ENCODE measurements at regions not wholly inside any gene's neighbourhood (a gene's known extent, or its start where the extent isn't known, plus 50 kb on each side); places are given as distances from the start of the nearest gene placed in this dataset.

DNA sequence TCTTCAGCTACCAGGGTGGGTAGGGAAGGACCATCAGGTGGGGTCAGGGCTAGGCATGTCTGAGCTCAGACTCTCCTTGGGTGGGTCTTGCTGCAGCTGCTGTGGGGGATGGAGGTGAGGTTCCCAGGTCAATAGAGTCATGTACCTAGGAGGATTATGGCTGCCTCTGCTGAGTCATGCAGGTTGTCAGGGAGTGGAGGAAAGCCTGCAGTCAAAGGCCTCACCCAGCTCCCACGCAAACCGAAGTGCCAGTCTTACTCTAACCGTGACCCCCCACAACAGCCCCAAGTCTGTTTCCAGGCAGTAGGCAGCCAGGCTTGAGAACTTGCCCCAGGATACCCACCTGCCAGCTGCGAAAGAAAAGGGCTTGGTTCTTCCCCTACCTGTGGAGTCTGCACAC is 113.6 kb upstream of the GALNT5 start:
- WGBS, 2 donors: 91 to 97% methylated on average over 4 of the region's 4 CpGs
- Histone ChIP-seq H3K36me3 (no peaks in the 10 kb centered on the region), H3K4me3 (no peak overlapping the region), H3K9me3 (no peaks in the 10 kb centered on the region), H3K4me1 (no peaks in the 10 kb centered on the region), H3K27ac (no peak overlapping the region), H3K27me3 (no peaks in the 10 kb centered on the region)
- TF ChIP-seq POLR2A (IDR thresholded peaks at IDR 0.05): no peak
- no peak for TF ChIP-seq EP300 (IDR thresholded peaks at IDR 0.05)
- TF ChIP-seq, protein P1, sequence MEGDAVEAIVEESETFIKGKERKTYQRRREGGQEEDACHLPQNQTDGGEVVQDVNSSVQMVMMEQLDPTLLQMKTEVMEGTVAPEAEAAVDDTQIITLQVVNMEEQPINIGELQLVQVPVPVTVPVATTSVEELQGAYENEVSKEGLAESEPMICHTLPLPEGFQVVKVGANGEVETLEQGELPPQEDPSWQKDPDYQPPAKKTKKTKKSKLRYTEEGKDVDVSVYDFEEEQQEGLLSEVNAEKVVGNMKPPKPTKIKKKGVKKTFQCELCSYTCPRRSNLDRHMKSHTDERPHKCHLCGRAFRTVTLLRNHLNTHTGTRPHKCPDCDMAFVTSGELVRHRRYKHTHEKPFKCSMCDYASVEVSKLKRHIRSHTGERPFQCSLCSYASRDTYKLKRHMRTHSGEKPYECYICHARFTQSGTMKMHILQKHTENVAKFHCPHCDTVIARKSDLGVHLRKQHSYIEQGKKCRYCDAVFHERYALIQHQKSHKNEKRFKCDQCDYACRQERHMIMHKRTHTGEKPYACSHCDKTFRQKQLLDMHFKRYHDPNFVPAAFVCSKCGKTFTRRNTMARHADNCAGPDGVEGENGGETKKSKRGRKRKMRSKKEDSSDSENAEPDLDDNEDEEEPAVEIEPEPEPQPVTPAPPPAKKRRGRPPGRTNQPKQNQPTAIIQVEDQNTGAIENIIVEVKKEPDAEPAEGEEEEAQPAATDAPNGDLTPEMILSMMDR (IDR thresholded peaks at IDR 0.05): no peak
- DNase-seq (ENCODE audit: low spot score in 2 of 2): no peak

DNA sequence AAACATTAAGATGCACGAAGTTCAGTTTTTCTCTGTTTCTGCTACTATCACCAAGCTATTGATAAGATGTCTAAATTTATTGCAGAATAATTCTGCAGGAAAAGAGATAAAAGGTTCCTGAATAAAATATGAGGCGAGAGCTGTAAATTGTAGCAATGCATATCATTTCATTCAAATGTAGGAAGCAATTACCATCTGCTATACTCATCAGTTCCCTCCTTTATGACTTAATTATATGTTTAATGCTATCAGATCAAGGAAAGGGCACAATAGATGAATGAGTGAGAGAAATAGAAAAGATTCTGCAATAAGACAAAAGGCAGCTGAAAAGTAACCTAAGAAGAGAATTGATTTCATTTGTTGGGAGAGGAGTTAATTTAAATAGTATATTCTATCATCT is 108.2 kb upstream of the GALNT5 start:
- 46 to 47% methylated on average over 2 of the region's 2 CpGs for WGBS, 2 donors
- Histone ChIP-seq H3K4me3 (no peak overlapping the region), H3K36me3 (no peaks in the 10 kb centered on the region), H3K9me3 (no peaks in the 10 kb centered on the region), H3K27me3 (no peaks in the 10 kb centered on the region), H3K4me1 (no peaks in the 10 kb centered on the region), H3K27ac (no peak overlapping the region)
- TF ChIP-seq EP300 (IDR thresholded peaks at IDR 0.05) (no peak), POLR2A (IDR thresholded peaks at IDR 0.05) (no peak)
- TF ChIP-seq, protein P1 (IDR thresholded peaks at IDR 0.05): no peak
- DNase-seq (ENCODE audit: low spot score in 2 of 2): no peak

DNA sequence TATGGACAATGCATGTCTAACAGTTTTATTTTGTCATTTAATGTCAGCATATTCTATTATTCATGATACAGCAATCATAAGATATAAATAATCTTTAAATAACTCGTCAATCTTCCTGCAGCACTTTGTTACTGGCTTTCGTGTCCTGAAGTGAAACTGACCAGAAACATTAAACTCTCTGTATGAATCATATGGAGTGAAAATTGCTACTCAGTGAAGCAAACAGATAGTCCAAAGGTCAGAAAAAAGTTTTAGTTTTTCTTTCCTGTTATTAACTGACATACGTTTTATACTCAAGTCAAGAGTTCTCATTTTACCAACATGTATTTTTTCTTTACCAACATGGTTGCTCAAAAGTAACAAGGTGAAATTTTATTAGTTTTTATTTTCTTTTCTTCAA is 106.8 kb upstream of the GALNT5 start:
- Histone ChIP-seq H3K36me3 (no peaks in the 10 kb centered on the region), H3K4me3 (no peak overlapping the region), H3K27ac (no peak overlapping the region), H3K27me3 (no peaks in the 10 kb centered on the region), H3K9me3 (no peaks in the 10 kb centered on the region), H3K4me1 (no peaks in the 10 kb centered on the region)
- no peak for DNase-seq (ENCODE audit: low spot score in 2 of 2)
- TF ChIP-seq POLR2A (IDR thresholded peaks at IDR 0.05) (no peak), EP300 (IDR thresholded peaks at IDR 0.05) (no peak)
- TF ChIP-seq, protein P1 (IDR thresholded peaks at IDR 0.05): no peak
- WGBS, 2 donors: 64 to 70% methylated on average over 3 of the region's 3 CpGs

DNA sequence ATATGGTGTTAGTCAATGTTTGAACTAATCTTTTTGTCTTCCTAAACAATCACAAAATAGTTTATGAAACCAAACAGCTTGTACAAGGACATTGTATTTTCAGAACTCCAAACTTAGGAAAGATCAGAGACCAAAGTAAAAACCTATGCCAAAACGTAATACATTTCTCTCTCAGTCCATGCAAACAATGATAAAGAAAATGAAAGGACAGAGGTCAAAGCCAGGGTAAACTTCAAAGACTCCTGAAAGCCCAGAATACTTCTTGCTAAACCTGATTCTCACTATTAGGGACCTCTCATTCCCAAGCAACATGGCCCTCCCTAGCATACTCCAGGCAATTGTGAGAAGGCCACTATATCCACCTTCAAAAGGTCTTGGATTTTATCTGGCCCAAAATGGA is 105.1 kb upstream of the GALNT5 start:
- DNase-seq (ENCODE audit: low spot score in 2 of 2): no peak
- Histone ChIP-seq H3K4me3 (no peak overlapping the region), H3K27ac (no peak overlapping the region), H3K4me1 (no peaks in the 10 kb centered on the region), H3K36me3 (no peaks in the 10 kb centered on the region), H3K27me3 (no peaks in the 10 kb centered on the region), H3K9me3 (no peaks in the 10 kb centered on the region)
- WGBS, 2 donors: 51 to 56% methylated on average over 1 of the region's 1 CpG
- TF ChIP-seq EP300 (IDR thresholded peaks at IDR 0.05): no peak
- no peak for TF ChIP-seq POLR2A (IDR thresholded peaks at IDR 0.05)
- TF ChIP-seq, protein P1 (IDR thresholded peaks at IDR 0.05): no peak

DNA sequence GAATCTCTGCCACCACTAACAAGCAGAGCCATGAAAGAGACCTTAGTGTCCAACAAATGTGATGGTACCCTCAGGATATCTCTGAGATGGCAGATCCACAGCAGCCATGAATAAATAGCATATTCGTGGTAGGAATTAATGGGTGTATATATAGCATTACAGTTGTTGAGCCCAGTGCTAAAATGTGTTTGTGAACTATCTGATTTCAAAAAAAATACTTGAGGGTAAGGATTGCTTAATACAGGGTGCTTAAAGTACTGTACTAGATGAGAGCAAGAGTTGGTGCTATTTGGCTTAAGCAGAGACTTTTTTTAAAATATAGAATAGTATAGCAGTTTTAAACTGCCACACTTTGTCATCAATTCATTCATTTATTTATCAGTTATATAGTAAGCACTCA is 101.5 kb upstream of the GALNT5 start:
- TF ChIP-seq EP300 (IDR thresholded peaks at IDR 0.05): no peak
- TF ChIP-seq POLR2A (IDR thresholded peaks at IDR 0.05): no peak
- TF ChIP-seq, protein P1 (IDR thresholded peaks at IDR 0.05): no peak
- 78 to 88% methylated on average over 1 of the region's 1 CpG for WGBS, 2 donors
- Histone ChIP-seq H3K9me3 (no peaks in the 10 kb centered on the region), H3K4me1 (no peaks in the 10 kb centered on the region), H3K36me3 (no peaks in the 10 kb centered on the region), H3K4me3 (no peak overlapping the region), H3K27ac (peak overlapping the region in 1 of 4 donors; percentile 8), H3K27me3 (no peaks in the 10 kb centered on the region)
- no peak for DNase-seq (ENCODE audit: low spot score in 2 of 2)

Measured in tibial nerve (tissue), 4 donors.